NT2/D1 (cell line): ENCODE measurements at regions not wholly inside any gene's neighbourhood (a gene's known extent, or its start where the extent isn't known, plus 50 kb on each side); places are given as distances from the start of the nearest gene placed in this dataset.

Source experiments
- DNase-seq: peaks from one replicate; pipeline ENCODE4 v3.0.0-alpha.2; 2011; ENCODE audit warnings: low read depth, low spot score
- H3K27me3 ChIP-seq: 2 replicates; pipeline ENCODE4 v1.6.0; 2011; ENCODE audit warnings: mild to moderate bottlenecking; ENCODE audit not compliant: insufficient read length, insufficient read depth
- H3K36me3 ChIP-seq: 2 replicates; pipeline ENCODE4 v1.6.1; 2011; ENCODE audit warnings: mild to moderate bottlenecking, low read length, mixed read lengths; ENCODE audit not compliant: insufficient read depth, insufficient read length
- H3K4me1 ChIP-seq: 2 replicates; pipeline ENCODE4 v1.5.1; 2011; ENCODE audit not compliant: insufficient read depth, insufficient read length
- H3K4me3 ChIP-seq: 2 replicates; pipeline ENCODE4 v1.5.1; 2011; ENCODE audit warnings: low read depth; ENCODE audit not compliant: insufficient read length
- H3K9ac ChIP-seq: 2 replicates; pipeline ENCODE4 v1.6.0; 2011; ENCODE audit warnings: low read depth; ENCODE audit not compliant: insufficient read length
- H3K9me3 ChIP-seq: 2 replicates; pipeline ENCODE4 v1.5.1; 2011; ENCODE audit warnings: mild to moderate bottlenecking, low read length; ENCODE audit not compliant: insufficient read depth
- SUZ12 ChIP-seq: IDR thresholded peaks from 2 replicates; pipeline ENCODE4 v1.6.1; 2011; ENCODE audit not compliant: insufficient read length, insufficient read depth; ENCODE audit errors: extremely low read depth
- YY1 ChIP-seq: IDR thresholded peaks from 2 replicates; pipeline ENCODE4 v1.6.1; 2011; ENCODE audit not compliant: insufficient read length, insufficient read depth
- ZNF274 ChIP-seq: IDR thresholded peaks from 2 replicates; pipeline ENCODE4 v1.6.1; 2011; ENCODE audit warnings: mild to moderate bottlenecking, low read depth, low read length

- H3K9ac ChIP-seq = no peak overlapping the region
- no peak for DNase-seq
- H3K27me3 ChIP-seq = no peaks in the 10 kb centered on the region
- H3K4me1 ChIP-seq = peaks cover 2% of the 10 kb centered on the region
- no peaks in the 10 kb centered on the region for H3K36me3 ChIP-seq
- no peak for TF ChIP-seq ZNF274
- no peak for TF ChIP-seq YY1
- TF ChIP-seq SUZ12 = no peak
- no peaks in the 10 kb centered on the region for H3K9me3 ChIP-seq
- no peak overlapping the region for H3K4me3 ChIP-seq
These were observed 179.0 kb upstream of the NECTIN1 start for GRCh38 chr11:119907878-119908572.

- Histone ChIP-seq H3K27me3 (no peaks in the 10 kb centered on the region), H3K36me3 (no peaks in the 10 kb centered on the region), H3K9me3 (no peaks in the 10 kb centered on the region), H3K4me1 (peaks cover 2% of the 10 kb centered on the region), H3K9ac (no peak overlapping the region), H3K4me3 (no peak overlapping the region)
- TF ChIP-seq ZNF274 = no peak
- TF ChIP-seq YY1 = no peak
- no peak for TF ChIP-seq SUZ12
- DNase-seq = no peak
These were observed 178.3 kb upstream of the NECTIN1 start for GRCh38 chr11:119907122-119907851.

- peaks cover 2% of the 10 kb centered on the region for H3K4me1 ChIP-seq
- no peaks in the 10 kb centered on the region for H3K9me3 ChIP-seq
- no peak for DNase-seq
- TF ChIP-seq ZNF274 = no peak
- no peak overlapping the region for H3K4me3 ChIP-seq
- no peaks in the 10 kb centered on the region for H3K36me3 ChIP-seq
- no peak overlapping the region for H3K9ac ChIP-seq
- no peaks in the 10 kb centered on the region for H3K27me3 ChIP-seq
These were observed 177.4 kb upstream of the NECTIN1 start for GRCh38 chr11:119906376-119906775.

- DNase-seq = no peak
- no peaks in the 10 kb centered on the region for H3K9me3 ChIP-seq
- H3K4me3 ChIP-seq = no peak overlapping the region
- no peak overlapping the region for H3K9ac ChIP-seq
- H3K27me3 ChIP-seq = no peaks in the 10 kb centered on the region
- H3K36me3 ChIP-seq = no peaks in the 10 kb centered on the region
- TF ChIP-seq ZNF274 = no peak
- no peak for TF ChIP-seq YY1
- no peak for TF ChIP-seq SUZ12
- peaks cover 2% of the 10 kb centered on the region for H3K4me1 ChIP-seq
These were observed 176.2 kb upstream of the NECTIN1 start for GRCh38 chr11:119905162-119905561.

GRCh38 chr11:119904531-119905035 is 175.6 kb upstream of the NECTIN1 start:
- Histone ChIP-seq H3K9me3 (no peaks in the 10 kb centered on the region), H3K4me1 (peaks cover 2% of the 10 kb centered on the region), H3K9ac (no peak overlapping the region), H3K4me3 (no peak overlapping the region), H3K27me3 (no peaks in the 10 kb centered on the region), H3K36me3 (no peaks in the 10 kb centered on the region)
- no peak for DNase-seq
- TF ChIP-seq YY1 = no peak

GRCh38 chr11:119903821-119904220 is 174.8 kb upstream of the NECTIN1 start:
- Histone ChIP-seq H3K36me3 (no peaks in the 10 kb centered on the region), H3K4me3 (no peak overlapping the region), H3K4me1 (peaks cover 2% of the 10 kb centered on the region), H3K9me3 (no peaks in the 10 kb centered on the region), H3K27me3 (no peaks in the 10 kb centered on the region), H3K9ac (no peak overlapping the region)
- no peak for DNase-seq
- TF ChIP-seq YY1 = no peak

GRCh38 chr11:119903389-119903788 is 174.4 kb upstream of the NECTIN1 start:
- Histone ChIP-seq H3K27me3 (no peaks in the 10 kb centered on the region), H3K9ac (no peak overlapping the region), H3K4me1 (peaks cover 1% of the 10 kb centered on the region), H3K36me3 (no peaks in the 10 kb centered on the region), H3K9me3 (no peaks in the 10 kb centered on the region), H3K4me3 (no peak overlapping the region)
- no peak for DNase-seq
- TF ChIP-seq YY1 = no peak
- TF ChIP-seq ZNF274 = no peak
- no peak for TF ChIP-seq SUZ12
